H1 (cell line): ENCODE measurements at regions not wholly inside any gene's neighbourhood (a gene's known extent, or its start where the extent isn't known, plus 50 kb on each side); places are given as distances from the start of the nearest gene placed in this dataset.

Experiments used
- CTCF ChIA-PET: fragments of 300-600 bp; sonication (Branson Sonifier 250); formaldehyde crosslinking; loops from one replicate; lab custom pipeline; 2021; ENCODE audit not compliant: partially characterized antibody; lab: Charles Lee
- POLR2A ChIA-PET: fragments of 300-600 bp; sonication (Branson Sonifier 250); formaldehyde crosslinking; loops from one replicate; lab custom pipeline; 2021; ENCODE audit warnings: inconsistent platforms; ENCODE audit not compliant: partially characterized antibody; lab: Charles Lee
- DNase-seq, 2 experiments: peaks; one replicate each; pipeline versions ENCODE4 v3.0.0 to v3.0.0-alpha.2; 2010 to 2022; ENCODE audit warnings: low spot score in 2 of 2, low read depth in 1 of 2, mixed read lengths in 1 of 2
- FAIRE-seq: peaks from 2 replicates; lab custom pipeline; 2011; peaks lifted over from hg19 to GRCh38; lab: Jason Lieb, UNC
- H2AFZ ChIP-seq: 2 replicates; pipeline ENCODE4 v1.8.1; 2012; ENCODE audit warnings: low read length, inconsistent platforms
- H2AK5ac ChIP-seq: 2 replicates; pipeline ENCODE4 v1.6.1; 2013; ENCODE audit warnings: low read depth, low read length
- H2BK120ac ChIP-seq: replicated peaks from 2 replicates; pipeline ENCODE3; 2013; ENCODE audit warnings: low read depth, low read length, inconsistent platforms
- H2BK12ac ChIP-seq: 2 replicates; pipeline ENCODE4 v1.6.1; 2013; ENCODE audit warnings: low read depth, low read length
- H2BK15ac ChIP-seq: 2 replicates; pipeline ENCODE4 v1.6.1; 2013; ENCODE audit warnings: low read length
- H2BK20ac ChIP-seq: 2 replicates; pipeline ENCODE4 v1.6.1; 2013; ENCODE audit warnings: low read length
- H2BK5ac ChIP-seq: 2 replicates; pipeline ENCODE4 v1.6.1; 2013; ENCODE audit warnings: low read depth, low read length
- H3K14ac ChIP-seq: 2 replicates; pipeline ENCODE4 v1.6.1; 2013; ENCODE audit warnings: inconsistent platforms; ENCODE audit not compliant: insufficient read length
- H3K18ac ChIP-seq: 2 replicates; pipeline ENCODE4 v1.6.1; 2013; ENCODE audit warnings: low read length; ENCODE audit errors: extremely low read depth
- H3K23ac ChIP-seq: 2 replicates; pipeline ENCODE4 v1.6.1; 2013; ENCODE audit warnings: inconsistent platforms; ENCODE audit not compliant: insufficient read length
- H3K23me2 ChIP-seq: 2 replicates; pipeline ENCODE4 v1.6.1; 2013; ENCODE audit warnings: low read depth, low read length
- H3K27ac ChIP-seq: 2 replicates; pipeline ENCODE4 v1.6.1; 2011; ENCODE audit warnings: low read depth, low read length, inconsistent platforms
- H3K27me3 ChIP-seq, 4 experiments: replicated peaks in 1 of 4; 1 replicate in 1 of 4; 2 replicates in 3 of 4; pipeline versions ENCODE4 v1.6.1 to v1.8.1; 2011 to 2013; ENCODE audit warnings: low read length in 3 of 4, mild to moderate bottlenecking in 3 of 4, inconsistent platforms in 2 of 4, mixed read lengths in 2 of 4, moderate library complexity in 1 of 4; ENCODE audit not compliant: control insufficient read depth in 3 of 4, insufficient read depth in 3 of 4; ENCODE audit errors: extremely low read depth in 1 of 4
- H3K36me3 ChIP-seq, 4 experiments: 2 replicates each; pipeline versions ENCODE4 v1.6.1 to v1.8.1; 2011 to 2013; ENCODE audit warnings: mild to moderate bottlenecking in 4 of 4, low read length in 3 of 4, moderate library complexity in 2 of 4, control low read depth in 1 of 4, inconsistent platforms in 1 of 4; ENCODE audit not compliant: insufficient read depth in 4 of 4, control insufficient read depth in 2 of 4
- H3K4ac ChIP-seq: replicated peaks from 2 replicates; pipeline ENCODE3; 2013; ENCODE audit warnings: low read length, low read depth, mixed read lengths, inconsistent platforms; ENCODE audit not compliant: insufficient read length
- H3K4me1 ChIP-seq, 4 experiments: replicated peaks in 1 of 4; 1 replicate in 1 of 4; 2 replicates in 3 of 4; pipeline versions ENCODE4 v1.6.1 to v1.8.1; 2011 to 2013; ENCODE audit warnings: low read length in 3 of 4, inconsistent platforms in 2 of 4, mixed read lengths in 1 of 4; ENCODE audit not compliant: insufficient read depth in 4 of 4, control insufficient read depth in 3 of 4
- H3K4me2 ChIP-seq, 2 experiments: 2 replicates each; pipeline versions ENCODE4 v1.6.1 to v1.8.1; 2011 to 2013; ENCODE audit warnings: low read depth in 2 of 2, low read length in 2 of 2, control low read depth in 1 of 2, inconsistent platforms in 1 of 2, mild to moderate bottlenecking in 1 of 2; ENCODE audit not compliant: insufficient read depth in 1 of 2
- H3K4me3 ChIP-seq, 4 experiments: fragments of 200-600, 300-600 bp in 1 of 4; sonication (generic), shearing (Covaris generic), sonication (Bioruptor Twin) in 1 of 4; 2 replicates each; pipeline versions ENCODE4 v1.5.1 to v1.8.1; 2011 to 2016; ENCODE audit warnings: low read length in 4 of 4, low read depth in 3 of 4, control low read depth in 2 of 4, inconsistent platforms in 2 of 4, mild to moderate bottlenecking in 2 of 4, mixed read lengths in 1 of 4, moderate library complexity in 1 of 4; ENCODE audit not compliant: insufficient read depth in 2 of 4; ENCODE audit errors: extremely low read depth in 1 of 4
- H3K56ac ChIP-seq: replicated peaks from 2 replicates; pipeline ENCODE3; 2013; ENCODE audit warnings: low read depth, mild to moderate bottlenecking, mixed read lengths, low read length, inconsistent platforms; ENCODE audit not compliant: insufficient read length
- H3K79me1 ChIP-seq: 2 replicates; pipeline ENCODE4 v1.6.1; 2013; ENCODE audit warnings: low read depth, low read length, control low read depth
- H3K79me2 ChIP-seq, 2 experiments: 2 replicates each; pipeline versions ENCODE4 v1.6.1 to v1.8.1; 2012 to 2013; ENCODE audit warnings: low read length in 2 of 2, mild to moderate bottlenecking in 2 of 2, inconsistent platforms in 1 of 2; ENCODE audit not compliant: insufficient read depth in 2 of 2, control insufficient read depth in 1 of 2
- H3K9ac ChIP-seq, 4 experiments: replicated peaks in 1 of 4; 1 replicate in 1 of 4; 2 replicates in 3 of 4; pipeline versions ENCODE4 v1.6.1 to v1.8.1; 2011 to 2013; ENCODE audit warnings: low read depth in 3 of 4, low read length in 3 of 4, control low read depth in 2 of 4, mild to moderate bottlenecking in 2 of 4, moderate library complexity in 2 of 4, inconsistent platforms in 1 of 4; ENCODE audit errors: extremely low read depth in 1 of 4
- H3K9me3 ChIP-seq, 2 experiments: 2 replicates each; pipeline versions ENCODE4 v1.6.1 to v1.8.1; 2012 to 2013; ENCODE audit warnings: mild to moderate bottlenecking in 2 of 2, moderate library complexity in 2 of 2, control low read depth in 1 of 2, inconsistent platforms in 1 of 2, low read depth in 1 of 2, low read length in 1 of 2, mixed read lengths in 1 of 2; ENCODE audit not compliant: insufficient read depth in 2 of 2
- H4K20me1 ChIP-seq, 2 experiments: replicated peaks in 1 of 2; 2 replicates each; pipeline versions ENCODE3 to v1.8.1; 2011 to 2013; ENCODE audit warnings: inconsistent platforms in 2 of 2, low read length in 2 of 2, mild to moderate bottlenecking in 1 of 2; ENCODE audit not compliant: insufficient read depth in 2 of 2, control insufficient read depth in 1 of 2
- H4K5ac ChIP-seq: 2 replicates; pipeline ENCODE4 v1.6.1; 2013; ENCODE audit warnings: low read length, low read depth, mixed read lengths, inconsistent platforms; ENCODE audit not compliant: insufficient read length
- H4K8ac ChIP-seq: 2 replicates; pipeline ENCODE4 v1.8.0; 2013; ENCODE audit warnings: mild to moderate bottlenecking, moderate library complexity, low read length, inconsistent platforms; ENCODE audit not compliant: insufficient read depth; ENCODE audit errors: extremely low read depth
- H4K91ac ChIP-seq: replicated peaks from 2 replicates; pipeline ENCODE3; 2013; ENCODE audit warnings: low read length, mixed read lengths, inconsistent platforms; ENCODE audit not compliant: insufficient read length
- ASH2L ChIP-seq: fragments of 200-600, 300-600 bp; sonication (generic); IDR thresholded peaks from one replicate; pipeline ENCODE4 v1.7.1; 2017; ENCODE audit warnings: low read length
- BACH1 ChIP-seq: IDR thresholded peaks from 2 replicates; pipeline ENCODE4 v1.6.1; 2012; ENCODE audit warnings: low read length, improper control_type of control experiment
- MAFK ChIP-seq: IDR thresholded peaks from 2 replicates; pipeline ENCODE4 v1.6.1; 2012; ENCODE audit warnings: low read depth, mild to moderate bottlenecking, improper control_type of control experiment, low read length
- RBBP5 ChIP-seq: IDR thresholded peaks from 2 replicates; pipeline ENCODE4 v1.7.1; 2012; ENCODE audit warnings: low read depth, mild to moderate bottlenecking, inconsistent platforms, low read length, moderate library complexity, borderline replicate concordance
- USF2 ChIP-seq: IDR thresholded peaks from 2 replicates; pipeline ENCODE4 v1.6.1; 2011; ENCODE audit warnings: low read length, improper control_type of control experiment
- WGBS, 2 experiments: shearing (Covaris generic) in 1 of 2; methylation state at CpG; one replicate each; pipeline versions ENCODE4 v1.1.6 to v1.1.7; 2013 to 2015; ENCODE audit warnings: low lambda C conversion rate in 2 of 2, mixed read lengths in 2 of 2, inconsistent platforms in 1 of 2, low coverage in 1 of 2, missing lambda C conversion rate in 1 of 2; ENCODE audit not compliant: insufficient replicate concordance in 2 of 2, insufficient coverage in 1 of 2, insufficient read length in 1 of 2; ENCODE audit errors: extremely low coverage in 1 of 2, missing lambda C conversion rate in 1 of 2; 5-methylcytosine and 5-hydroxymethylcytosine counted together

- Histone ChIP-seq H2BK15ac (no peak overlapping the region), H3K14ac (no peak overlapping the region), H3K27me3 (no peaks in the 10 kb centered on the region), H3K79me1 (no peaks in the 10 kb centered on the region), H3K56ac (no peak overlapping the region), H2AK5ac (no peak overlapping the region), H2AFZ (no peak overlapping the region), H3K4me2 (no peak overlapping the region), H4K5ac (no peak overlapping the region), H3K36me3 (no peaks in the 10 kb centered on the region), H3K79me2 (no peaks in the 10 kb centered on the region), H3K4ac (no peak overlapping the region), H2BK120ac (no peak overlapping the region), H3K18ac (no peak overlapping the region), H3K9me3 (no peaks in the 10 kb centered on the region), H4K91ac (no peak overlapping the region), H3K9ac (no peak overlapping the region), H3K4me3 (no peak overlapping the region), H3K4me1 (no peaks in the 10 kb centered on the region), H2BK20ac (no peak overlapping the region), H4K20me1 (no peaks in the 10 kb centered on the region), H3K23ac (no peak overlapping the region), H3K27ac (no peak overlapping the region), H2BK12ac (no peak overlapping the region), H2BK5ac (no peak overlapping the region), H4K8ac (no peak overlapping the region), H3K23me2 (no peaks in the 10 kb centered on the region)
- no peak for TF ChIP-seq MAFK
- no peak for TF ChIP-seq ASH2L
- no peak for TF ChIP-seq BACH1
- TF ChIP-seq USF2 = no peak
- no peak for TF ChIP-seq RBBP5
- ChIA-PET CTCF (no interaction called here), POLR2A (no interaction called here)
- FAIRE-seq = no peak
- WGBS, 2 experiments = 81% methylated on average over 1 of the region's 1 CpG; no CpG with 5 or more reads in 1 of the 2 experiments
- no peak for DNase-seq
Observed at GRCh38 chr7:84658286-84658685, 463.7 kb upstream of the SEMA3A start.
